ENCODE measurements at regions not wholly inside any gene's neighbourhood (a gene's known extent, or its start where the extent isn't known, plus 50 kb on each side); places are given as distances from the start of the nearest gene placed in this dataset.

DNA sequence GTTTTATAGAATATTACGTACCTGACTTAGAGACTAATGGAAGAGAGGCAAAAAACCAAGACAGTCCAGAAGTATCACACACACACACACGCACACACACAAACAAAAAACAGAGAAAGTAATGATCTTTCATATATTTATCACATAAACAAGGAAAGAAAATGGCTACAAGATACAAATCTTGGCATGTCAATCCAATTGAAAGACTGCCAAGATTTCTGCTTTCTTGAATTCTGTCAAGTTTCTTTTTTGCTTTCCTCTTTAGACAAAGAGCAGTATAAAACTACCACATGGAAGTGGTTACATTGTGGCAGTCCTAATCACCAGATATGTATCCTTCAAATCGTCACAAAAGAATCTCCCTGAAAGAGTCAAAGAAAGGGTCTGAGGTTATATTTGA is 2097.4 kb upstream of the AGA start:
- TF ChIP-seq, protein P1, sequence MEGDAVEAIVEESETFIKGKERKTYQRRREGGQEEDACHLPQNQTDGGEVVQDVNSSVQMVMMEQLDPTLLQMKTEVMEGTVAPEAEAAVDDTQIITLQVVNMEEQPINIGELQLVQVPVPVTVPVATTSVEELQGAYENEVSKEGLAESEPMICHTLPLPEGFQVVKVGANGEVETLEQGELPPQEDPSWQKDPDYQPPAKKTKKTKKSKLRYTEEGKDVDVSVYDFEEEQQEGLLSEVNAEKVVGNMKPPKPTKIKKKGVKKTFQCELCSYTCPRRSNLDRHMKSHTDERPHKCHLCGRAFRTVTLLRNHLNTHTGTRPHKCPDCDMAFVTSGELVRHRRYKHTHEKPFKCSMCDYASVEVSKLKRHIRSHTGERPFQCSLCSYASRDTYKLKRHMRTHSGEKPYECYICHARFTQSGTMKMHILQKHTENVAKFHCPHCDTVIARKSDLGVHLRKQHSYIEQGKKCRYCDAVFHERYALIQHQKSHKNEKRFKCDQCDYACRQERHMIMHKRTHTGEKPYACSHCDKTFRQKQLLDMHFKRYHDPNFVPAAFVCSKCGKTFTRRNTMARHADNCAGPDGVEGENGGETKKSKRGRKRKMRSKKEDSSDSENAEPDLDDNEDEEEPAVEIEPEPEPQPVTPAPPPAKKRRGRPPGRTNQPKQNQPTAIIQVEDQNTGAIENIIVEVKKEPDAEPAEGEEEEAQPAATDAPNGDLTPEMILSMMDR (IDR thresholded peaks at IDR 0.05; ENCODE audit: low read length): no peak
- no peak for TF ChIP-seq EZH2 (optimal IDR thresholded peaks at IDR 0.05; ENCODE audit: low read depth, low read length)

Data from MM.1S (cell line).